ENCODE measurements at regions not wholly inside any gene's neighbourhood (a gene's known extent, or its start where the extent isn't known, plus 50 kb on each side); places are given as distances from the start of the nearest gene placed in this dataset.

DNA sequence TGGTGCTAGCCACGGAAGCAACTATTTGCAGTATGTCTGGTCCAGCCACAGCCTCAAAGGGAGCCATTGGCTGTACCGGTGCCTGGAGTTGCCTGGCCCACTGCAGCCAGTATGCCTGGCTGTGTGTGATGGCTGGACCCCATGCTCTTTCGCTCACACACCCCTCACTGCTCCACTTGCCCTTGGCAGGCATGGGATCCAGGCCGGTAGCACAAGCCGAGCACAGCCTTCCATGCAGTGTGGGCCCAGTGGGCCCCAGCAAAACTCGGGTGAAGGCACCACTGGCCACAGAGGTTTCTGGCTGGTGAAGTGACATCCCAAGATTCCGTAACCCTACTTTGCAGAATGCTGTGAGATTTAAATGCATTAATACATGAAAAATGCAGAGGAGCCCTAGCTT is 665.8 kb downstream of the PLPP3 start:
- intact Hi-C loops (cut with micrococcal nuclease): no loop called here
- H3K4me1 Mint-ChIP-seq: no peaks in the 10 kb centered on the region
- no peak overlapping the region for H3K9ac ChIP-seq (ENCODE audit: insufficient read depth, low read length, poor library complexity, severe bottlenecking)

DNA sequence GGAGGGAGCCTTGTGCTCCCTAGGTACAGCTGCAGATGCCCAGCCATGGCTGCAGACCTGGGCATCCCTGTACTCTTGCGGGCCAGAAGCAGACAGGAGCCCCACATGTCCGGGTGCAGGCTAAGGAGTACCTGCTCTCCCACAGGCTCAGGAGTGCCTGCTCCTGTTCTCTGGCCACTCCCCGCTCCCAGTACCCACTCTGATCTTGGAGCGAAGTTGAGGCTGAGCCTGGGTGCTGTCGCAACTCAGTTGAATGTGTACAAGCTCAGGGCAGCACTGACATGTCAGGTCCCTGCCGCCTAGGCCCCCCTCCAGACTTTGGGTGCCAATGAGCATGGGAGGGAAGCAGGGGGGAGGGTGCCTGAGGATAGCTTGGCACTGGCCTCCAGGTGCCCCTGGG is 666.9 kb downstream of the PLPP3 start:
- Histone ChIP-seq H3K36me3 (replicated peaks in 1 of 2; ENCODE audit: control insufficient read depth in 1 of 2, insufficient read depth in 2 of 2, low read length in 2 of 2) (no peaks in the 10 kb centered on the region), H2AFZ (ENCODE audit: insufficient read depth, low read depth, low read length, poor library complexity, severe bottlenecking) (no peak overlapping the region), H3K9ac (ENCODE audit: insufficient read depth, low read length, poor library complexity, severe bottlenecking) (no peak overlapping the region), H3K9me3 (replicated peaks in 1 of 2; ENCODE audit: control insufficient read depth in 1 of 2, insufficient read depth in 1 of 2, low read length in 2 of 2) (peaks cover 6 to 17% of the 10 kb centered on the region in 2 donors), H3K27me3 (ENCODE audit: control insufficient read depth in 2 of 2, insufficient read depth in 2 of 2, low read length in 2 of 2) (no peaks in the 10 kb centered on the region), H3K27ac (ENCODE audit: low read depth in 1 of 2, low read length in 2 of 2) (no peak overlapping the region), H3K4me2 (replicated peaks; ENCODE audit: extremely low read depth, low read length, poor library complexity, severe bottlenecking) (no peak overlapping the region), H4K20me1 (ENCODE audit: insufficient read depth, low read length) (no peaks in the 10 kb centered on the region), H3K4me1 (ENCODE audit: control insufficient read depth in 1 of 2, insufficient read depth in 2 of 2, low read length in 2 of 2) (no peaks in the 10 kb centered on the region), H3K4me3 (replicated peaks in 1 of 3; ENCODE audit: low read depth in 2 of 3, low read length in 3 of 3) (no peak overlapping the region), H3K79me2 (ENCODE audit: insufficient read depth, low read length) (no peaks in the 10 kb centered on the region)
- WGBS (ENCODE audit: insufficient coverage): 89% methylated on average over 6 of the region's 6 CpGs
- H3K4me1 Mint-ChIP-seq: no peaks in the 10 kb centered on the region
- no peak for DNase-seq
- no peaks in the 10 kb centered on the region for H3K36me3 Mint-ChIP-seq
- peaks cover 5 to 14% (median 10%) of the 10 kb centered on the region in 7 donors for H3K9me3 Mint-ChIP-seq
- peaks cover 0 to 3% (median 2%) of the 10 kb centered on the region in 3 donors for H3K27me3 Mint-ChIP-seq (ENCODE audit: low read depth in 3 of 3)
- TF ChIP-seq, protein P1, sequence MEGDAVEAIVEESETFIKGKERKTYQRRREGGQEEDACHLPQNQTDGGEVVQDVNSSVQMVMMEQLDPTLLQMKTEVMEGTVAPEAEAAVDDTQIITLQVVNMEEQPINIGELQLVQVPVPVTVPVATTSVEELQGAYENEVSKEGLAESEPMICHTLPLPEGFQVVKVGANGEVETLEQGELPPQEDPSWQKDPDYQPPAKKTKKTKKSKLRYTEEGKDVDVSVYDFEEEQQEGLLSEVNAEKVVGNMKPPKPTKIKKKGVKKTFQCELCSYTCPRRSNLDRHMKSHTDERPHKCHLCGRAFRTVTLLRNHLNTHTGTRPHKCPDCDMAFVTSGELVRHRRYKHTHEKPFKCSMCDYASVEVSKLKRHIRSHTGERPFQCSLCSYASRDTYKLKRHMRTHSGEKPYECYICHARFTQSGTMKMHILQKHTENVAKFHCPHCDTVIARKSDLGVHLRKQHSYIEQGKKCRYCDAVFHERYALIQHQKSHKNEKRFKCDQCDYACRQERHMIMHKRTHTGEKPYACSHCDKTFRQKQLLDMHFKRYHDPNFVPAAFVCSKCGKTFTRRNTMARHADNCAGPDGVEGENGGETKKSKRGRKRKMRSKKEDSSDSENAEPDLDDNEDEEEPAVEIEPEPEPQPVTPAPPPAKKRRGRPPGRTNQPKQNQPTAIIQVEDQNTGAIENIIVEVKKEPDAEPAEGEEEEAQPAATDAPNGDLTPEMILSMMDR (IDR thresholded peaks at IDR 0.05): no peak
- H3K27ac Mint-ChIP-seq: no peak overlapping the region
- H3K4me3 Mint-ChIP-seq: no peak overlapping the region
- intact Hi-C loops (cut with micrococcal nuclease): no loop called here

More for the DNA sequence above, 665.8 kb downstream of the PLPP3 start:
- Histone ChIP-seq H3K4me2 (replicated peaks; ENCODE audit: extremely low read depth, low read length, poor library complexity, severe bottlenecking) (no peak overlapping the region), H3K4me3 (replicated peaks in 1 of 3; ENCODE audit: low read depth in 2 of 3, low read length in 3 of 3) (no peak overlapping the region), H3K4me1 (ENCODE audit: control insufficient read depth in 1 of 2, insufficient read depth in 2 of 2, low read length in 2 of 2) (no peaks in the 10 kb centered on the region), H3K79me2 (ENCODE audit: insufficient read depth, low read length) (no peaks in the 10 kb centered on the region), H2AFZ (ENCODE audit: insufficient read depth, low read depth, low read length, poor library complexity, severe bottlenecking) (no peak overlapping the region), H3K27me3 (ENCODE audit: control insufficient read depth in 2 of 2, insufficient read depth in 2 of 2, low read length in 2 of 2) (no peaks in the 10 kb centered on the region), H4K20me1 (ENCODE audit: insufficient read depth, low read length) (no peaks in the 10 kb centered on the region), H3K27ac (ENCODE audit: low read depth in 1 of 2, low read length in 2 of 2) (no peak overlapping the region), H3K36me3 (replicated peaks in 1 of 2; ENCODE audit: control insufficient read depth in 1 of 2, insufficient read depth in 2 of 2, low read length in 2 of 2) (no peaks in the 10 kb centered on the region), H3K9me3 (replicated peaks in 1 of 2; ENCODE audit: control insufficient read depth in 1 of 2, insufficient read depth in 1 of 2, low read length in 2 of 2) (peaks cover 6 to 17% of the 10 kb centered on the region in 2 donors)
- no peak for DNase-seq
- Mint-ChIP-seq H3K27me3 (ENCODE audit: low read depth in 3 of 3) (peaks cover 0 to 2% (median 1%) of the 10 kb centered on the region in 3 donors), H3K9me3 (peaks cover 3 to 16% (median 10%) of the 10 kb centered on the region in 7 donors), H3K36me3 (no peaks in the 10 kb centered on the region), H3K27ac (no peak overlapping the region), H3K4me3 (no peak overlapping the region)
- WGBS (ENCODE audit: insufficient coverage): 85% methylated on average over 5 of the region's 7 CpGs
- TF ChIP-seq, protein P1 (IDR thresholded peaks at IDR 0.05): no peak

Measured in CD14-positive monocyte (primary cell).